GM21526 (cell line): ENCODE measurements at regions not wholly inside any gene's neighbourhood (a gene's known extent, or its start where the extent isn't known, plus 50 kb on each side); places are given as distances from the start of the nearest gene placed in this dataset.
"Not testable (repeated sequence)": the region's sequence is repeated elsewhere in the genome, so short reads cannot be mapped to it uniquely, and the experiment has no call there.

Experiments used
- ATAC-seq: cut with Tn5 transposase; IDR thresholded peaks from one replicate; pipeline ENCODE4 v1.9.1; 2021; ENCODE audit warnings: moderate library complexity; ENCODE audit not compliant: unreplicated experiment, low FRiP score

DNA sequence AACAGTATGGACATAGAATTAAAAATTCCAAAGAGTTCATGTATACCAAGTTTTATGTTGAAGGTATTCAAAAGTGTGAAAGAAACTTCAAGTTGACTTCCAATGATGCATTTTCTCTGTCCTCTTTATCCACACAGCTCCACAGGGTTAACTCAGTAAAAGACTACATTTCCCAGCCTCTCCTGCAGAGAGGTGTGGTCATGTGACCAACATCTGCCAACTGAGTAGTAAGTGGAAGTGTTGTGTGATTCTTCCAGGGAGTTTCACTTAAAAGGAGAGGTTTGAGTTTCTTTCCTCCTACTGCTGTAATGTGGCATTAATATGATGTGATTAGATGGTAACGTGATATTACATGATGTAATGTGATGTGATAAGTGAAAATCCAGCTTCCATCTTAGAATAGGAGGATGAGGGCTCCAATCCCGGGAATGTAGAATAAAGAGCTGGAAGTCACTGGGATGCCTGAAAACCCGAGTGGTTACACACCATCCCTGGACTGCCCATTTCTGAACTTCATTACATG lies 280.6 kb downstream of the ARRDC4 start:
- ATAC-seq = no peak

DNA sequence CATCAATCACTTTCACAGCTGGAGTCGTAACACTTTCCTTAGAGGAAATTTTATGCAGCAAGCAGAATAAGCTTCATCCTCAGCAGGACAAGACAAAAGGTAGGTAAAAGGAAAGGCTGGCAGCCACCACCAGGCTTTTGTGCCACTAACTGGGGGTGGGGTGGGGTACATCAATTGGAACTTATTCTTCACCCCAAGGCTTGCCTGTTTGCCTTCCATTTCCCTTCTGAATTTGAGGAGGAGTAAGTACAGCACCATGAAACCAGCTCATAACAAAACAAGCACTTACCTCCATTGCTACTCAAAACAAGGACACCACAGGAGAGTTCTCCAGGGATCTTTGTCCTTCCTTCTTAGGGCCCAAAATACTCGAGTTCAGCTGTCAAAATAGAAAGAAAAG lies 296.8 kb downstream of the ARRDC4 start:
- ATAC-seq = no peak

DNA sequence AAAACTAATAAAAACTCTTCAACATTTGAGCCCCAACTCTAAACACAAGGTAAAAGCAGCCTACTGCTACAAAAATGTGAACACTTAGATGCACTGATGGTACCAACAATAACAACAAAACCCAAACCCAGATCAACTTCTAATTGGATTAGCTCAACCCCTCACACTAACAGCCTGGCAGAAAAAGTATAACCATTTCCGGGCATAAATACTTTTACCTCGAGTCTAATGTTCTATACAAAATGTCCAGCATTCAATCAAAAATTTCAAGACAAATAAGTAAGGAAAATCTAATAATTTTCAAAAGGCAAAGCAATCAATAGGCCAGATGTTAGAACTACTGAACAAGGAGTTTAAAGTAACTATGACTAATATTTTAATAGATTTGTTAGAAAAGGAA lies 303.3 kb downstream of the ARRDC4 start:
- ATAC-seq = no peak

DNA sequence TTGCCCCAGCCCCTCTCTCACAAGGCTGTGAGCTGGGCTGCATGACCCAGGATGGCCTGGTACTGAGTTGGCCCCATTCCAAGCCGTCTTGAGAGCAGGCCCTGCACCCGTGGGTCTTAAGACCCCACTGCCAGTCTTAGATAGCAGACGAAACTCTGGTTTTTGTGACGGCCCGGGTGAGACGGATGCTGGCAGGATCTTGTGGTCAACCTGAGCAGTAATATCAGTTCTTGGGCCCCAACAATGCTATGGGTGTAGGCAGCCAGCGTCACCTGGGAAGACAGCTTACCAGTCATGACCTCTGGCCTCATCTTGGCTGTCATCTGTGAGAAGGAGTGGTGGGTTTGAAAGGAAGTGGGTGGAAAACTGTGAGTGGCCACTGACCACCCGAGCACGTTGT lies 305.8 kb downstream of the ARRDC4 start:
- ATAC-seq = no peak

- ATAC-seq = no peak
These were observed 307.7 kb downstream of the ARRDC4 start for GRCh38 chr15:98268163-98268562.

- ATAC-seq = no peak
These were observed 312.1 kb downstream of the ARRDC4 start for GRCh38 chr15:98272625-98273024.

DNA sequence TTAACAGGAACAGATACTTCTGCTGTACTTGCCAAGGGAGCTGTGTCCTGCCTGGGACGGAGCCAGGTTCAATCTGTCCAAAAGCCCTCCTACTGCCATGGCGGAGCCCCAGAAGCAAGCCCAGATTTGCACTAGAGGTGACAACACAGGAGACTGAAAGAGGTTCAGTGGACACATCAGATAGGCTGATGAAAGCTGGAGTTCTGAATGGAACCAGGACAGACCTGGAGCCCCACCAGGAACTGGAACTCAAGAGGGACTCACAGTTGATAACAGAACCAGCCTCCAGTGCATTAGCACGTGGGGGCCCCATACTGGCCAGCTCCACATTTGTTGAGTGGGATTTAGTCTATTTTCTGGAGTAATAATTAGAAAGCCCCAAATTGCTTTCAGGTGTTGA lies 315.5 kb downstream of the ARRDC4 start:
- ATAC-seq = no peak

DNA sequence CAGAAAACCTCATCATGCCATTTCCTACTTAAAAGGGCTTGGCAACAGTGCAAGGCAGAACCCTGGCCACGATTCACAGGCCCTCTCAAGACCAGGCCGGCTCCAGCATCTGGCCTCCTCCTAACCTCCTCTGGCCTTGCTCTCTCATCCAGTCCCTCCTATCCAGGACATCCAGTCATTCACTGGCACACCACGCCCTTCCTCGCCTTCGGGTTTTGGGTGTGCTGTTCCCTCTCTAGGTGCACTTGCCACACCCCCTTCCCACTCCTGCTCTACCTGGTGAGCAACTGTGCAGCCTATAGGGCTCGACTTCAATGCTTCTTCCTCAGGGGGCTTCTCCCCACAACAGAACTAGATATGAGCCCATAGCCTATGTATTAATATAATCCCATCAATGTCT lies 317.1 kb downstream of the ARRDC4 start:
- ATAC-seq = no peak

- ATAC-seq = no peak
These were observed 319.9 kb downstream of the ARRDC4 start for GRCh38 chr15:98280284-98280975.

DNA sequence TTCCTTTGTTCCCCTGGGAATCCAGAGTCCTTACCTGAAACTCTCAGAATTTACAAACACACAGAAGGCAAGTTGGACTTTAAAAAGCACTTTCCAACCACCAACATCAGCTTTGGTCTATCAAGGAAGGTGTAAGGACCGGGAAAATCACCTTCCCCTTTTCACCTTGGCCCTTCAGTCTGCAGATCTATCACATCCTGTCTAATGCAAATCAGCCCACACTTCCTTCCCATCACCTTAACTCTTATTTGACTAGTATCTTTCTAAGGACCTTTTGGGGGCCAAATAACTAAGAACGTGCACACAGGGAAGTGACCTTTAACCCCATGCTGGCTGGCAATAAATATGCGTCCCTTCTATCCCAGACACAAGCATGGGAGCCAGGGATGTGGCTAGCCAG lies 320.6 kb downstream of the ARRDC4 start:
- no peak for ATAC-seq

- ATAC-seq = no peak
These were observed 322.3 kb downstream of the ARRDC4 start for GRCh38 chr15:98282656-98283332.

DNA sequence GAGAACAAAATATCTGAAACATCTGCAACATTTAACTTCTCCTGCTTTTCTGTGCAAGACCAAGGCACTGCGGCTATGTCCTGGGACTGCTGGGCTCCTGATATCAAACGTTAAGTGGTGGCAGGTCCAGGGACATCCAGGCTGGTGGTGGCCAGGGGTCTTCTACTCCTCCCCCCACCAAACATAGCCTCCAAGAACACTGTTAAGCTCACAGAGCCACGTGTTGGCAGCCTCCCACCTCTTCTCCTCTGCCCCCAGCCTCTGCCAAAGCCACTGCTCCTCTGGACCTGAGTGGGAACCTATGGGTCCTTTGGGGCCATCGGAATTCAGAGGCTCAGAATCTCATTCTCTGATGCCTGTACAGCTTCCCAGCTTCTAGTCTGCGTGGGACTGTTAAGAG lies 325.7 kb downstream of the ARRDC4 start:
- ATAC-seq = no peak

GRCh38 chr15:98286831-98287230 lies 326.3 kb downstream of the ARRDC4 start:
- ATAC-seq = no peak

DNA sequence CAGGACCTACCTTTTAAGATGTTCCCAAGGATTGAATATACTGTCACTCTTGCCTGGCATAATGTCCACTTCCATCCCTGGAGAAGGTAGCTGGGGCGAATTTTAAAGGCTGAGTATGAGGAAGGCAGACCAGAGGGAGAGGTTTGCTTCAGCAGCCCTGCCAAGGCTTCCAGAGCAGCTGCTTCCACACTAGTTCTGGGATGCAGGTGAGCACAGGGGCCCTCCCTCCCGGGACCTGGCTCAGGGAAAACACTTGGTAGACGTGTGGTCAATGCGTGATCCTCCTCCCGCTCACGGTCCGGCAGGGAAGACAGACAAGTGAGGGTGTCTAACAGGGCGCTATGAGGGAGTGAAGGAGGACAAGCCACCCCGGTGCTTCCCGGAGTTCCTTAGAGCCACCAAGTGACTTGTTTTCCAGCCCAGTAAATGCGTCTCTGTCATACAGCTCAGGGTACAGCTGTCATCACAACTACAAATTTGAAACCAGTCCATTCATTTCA lies 327.6 kb downstream of the ARRDC4 start:
- ATAC-seq = no peak

DNA sequence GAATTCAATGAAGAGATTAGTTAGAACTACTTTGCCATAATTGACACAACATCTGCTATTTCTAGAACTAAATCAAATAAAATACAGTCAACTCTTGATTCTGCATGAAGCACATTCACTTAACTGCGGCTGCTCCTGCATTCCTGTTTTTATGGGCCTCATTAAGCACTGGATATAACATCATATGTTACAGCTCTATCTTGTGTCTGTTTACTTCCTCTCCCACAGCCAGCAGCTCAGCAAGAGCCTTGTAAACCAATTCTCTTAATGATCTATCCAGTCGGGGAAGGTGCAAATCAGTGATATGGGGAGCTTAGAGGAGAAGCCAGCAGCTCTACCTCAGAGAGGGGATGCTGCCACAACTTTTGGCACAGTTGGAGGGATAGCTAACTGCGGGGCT lies 329.2 kb downstream of the ARRDC4 start:
- no peak for ATAC-seq

DNA sequence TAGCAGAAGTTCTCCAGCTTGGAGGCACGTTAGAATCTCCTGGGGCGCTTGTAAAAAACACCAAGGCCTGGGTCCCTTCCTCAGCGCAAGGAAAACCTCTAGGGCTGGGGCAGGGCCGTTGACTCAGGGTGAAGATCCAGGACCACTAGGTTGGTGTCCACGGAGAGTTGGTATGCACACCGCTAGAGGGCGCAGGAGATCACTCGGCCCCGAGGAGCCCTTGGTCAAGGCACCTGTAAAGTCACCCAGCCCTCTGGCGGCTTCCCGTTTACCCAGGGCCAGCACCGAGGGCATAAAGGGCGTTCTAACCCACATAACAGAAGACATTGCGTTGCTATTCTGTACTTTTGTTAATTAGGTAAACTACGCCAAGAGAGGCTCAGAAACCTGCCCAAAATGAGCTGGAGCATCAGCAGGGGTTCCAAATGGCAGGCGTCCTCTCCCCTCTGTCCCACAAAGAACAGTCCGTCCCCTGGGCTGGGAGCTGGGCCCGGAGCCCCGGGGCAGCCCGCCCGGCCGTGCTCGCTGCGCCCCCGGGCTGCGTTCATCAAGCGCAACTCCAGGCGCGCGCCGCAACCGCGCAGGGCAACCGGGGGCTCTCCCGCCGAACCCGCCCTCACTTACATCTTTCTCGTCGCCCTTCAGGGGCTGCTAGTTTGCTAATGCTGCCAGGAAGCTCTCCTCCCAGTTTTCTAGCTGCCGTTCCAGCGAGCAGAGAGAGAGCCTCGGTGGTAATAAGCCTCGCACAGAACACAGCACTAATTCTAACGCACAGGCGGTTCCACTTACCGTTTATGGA lies 332.1 kb downstream of the ARRDC4 start:
- ATAC-seq = peak; percentile 71

DNA sequence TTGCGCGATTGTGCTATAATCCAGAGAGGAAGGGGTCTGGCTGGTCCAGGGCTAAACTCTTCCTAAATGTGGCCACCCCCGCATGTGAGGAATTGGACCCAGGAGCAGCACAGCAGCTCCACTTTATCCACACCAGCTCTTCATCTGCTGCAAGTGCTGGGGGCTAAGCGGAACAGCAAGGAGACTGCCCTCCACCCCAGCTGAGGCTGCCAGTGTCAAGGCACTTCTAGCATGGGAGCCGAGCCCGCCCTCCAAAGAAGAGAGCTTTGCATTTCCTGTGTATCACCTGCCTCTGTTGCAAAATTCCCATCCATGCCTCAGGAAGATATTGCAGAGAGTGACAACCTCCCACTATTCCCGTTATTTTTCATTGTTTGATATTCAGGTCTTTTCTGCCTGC lies 333.6 kb downstream of the ARRDC4 start:
- no peak for ATAC-seq

DNA sequence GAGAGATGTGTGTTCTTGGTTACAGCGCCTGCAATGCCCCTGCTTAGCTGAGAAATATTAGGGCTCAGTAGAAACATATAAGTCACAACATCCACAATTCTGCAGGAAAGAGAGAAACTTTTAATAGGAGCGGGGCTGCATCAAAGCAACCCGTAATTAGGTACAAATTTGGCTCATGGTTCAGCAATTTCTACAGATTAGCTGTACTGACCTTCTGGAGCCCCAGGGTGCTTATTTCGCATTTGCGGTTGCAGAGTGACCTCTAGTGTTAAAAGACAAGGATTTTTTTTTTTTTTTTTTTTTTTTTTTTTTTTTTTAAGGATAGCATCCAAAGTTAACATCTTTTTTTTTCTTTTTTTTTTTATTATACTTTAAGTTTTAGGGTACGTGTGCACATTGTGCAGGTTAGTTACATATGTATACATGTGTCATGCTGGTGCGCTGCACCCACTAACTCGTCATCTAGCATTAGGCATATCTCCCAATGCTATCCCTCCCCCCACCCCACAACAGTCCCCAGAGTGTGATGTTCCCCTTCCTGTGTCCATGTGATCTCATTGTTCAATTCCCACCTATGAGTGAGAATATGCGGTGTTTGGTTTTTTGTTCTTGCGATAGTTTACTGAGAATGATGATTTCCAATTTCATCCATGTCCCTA lies 334.7 kb downstream of the ARRDC4 start:
- ATAC-seq = not testable (repeated sequence)

DNA sequence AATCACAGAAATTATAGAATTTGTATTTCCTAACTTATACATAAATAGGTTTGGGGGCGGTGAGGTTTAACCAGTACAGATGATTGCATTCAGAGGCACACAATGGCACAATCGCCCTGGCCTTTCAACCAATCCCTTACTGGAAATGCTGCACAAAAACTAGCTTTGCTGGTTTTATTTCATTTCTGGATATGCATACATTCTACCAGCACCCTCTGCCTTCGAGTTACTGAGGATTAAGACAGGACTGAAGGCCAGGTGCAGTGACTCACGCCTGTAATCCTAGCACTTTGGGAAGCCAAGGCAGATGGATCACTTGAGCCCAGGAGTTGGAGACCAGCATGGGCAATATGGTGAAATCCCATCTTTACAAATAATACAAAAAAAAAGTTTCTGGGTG lies 336.1 kb downstream of the ARRDC4 start:
- ATAC-seq = no peak

- no peak for ATAC-seq
These were observed 343.9 kb downstream of the ARRDC4 start for GRCh38 chr15:98304371-98304770.

GRCh38 chr15:98308117-98308516 lies 340.2 kb upstream of the IGF1R start:
- no peak for ATAC-seq
